Panc1 (cell line): ENCODE measurements at regions not wholly inside any gene's neighbourhood (a gene's known extent, or its start where the extent isn't known, plus 50 kb on each side); places are given as distances from the start of the nearest gene placed in this dataset.

Experiments
- CTCF ChIP-seq: fragments of 450-650 bp; IDR thresholded peaks from 2 replicates; pipeline ENCODE4 v1.5.1; 2017; ENCODE audit warnings: mild to moderate bottlenecking
- POLR2AphosphoS5 ChIP-seq: IDR thresholded peaks from 2 replicates; pipeline ENCODE4 v1.6.1; 2012; ENCODE audit warnings: mild to moderate bottlenecking, low read depth, low read length, moderate library complexity
- REST ChIP-seq, 2 experiments: IDR thresholded peaks; 2 replicates each; pipeline ENCODE4 v1.6.1; 2011 to 2012; ENCODE audit warnings: low read depth in 2 of 2, control low read depth in 1 of 2, low read length in 1 of 2, mild to moderate bottlenecking in 1 of 2, moderate library complexity in 1 of 2; ENCODE audit not compliant: insufficient read depth in 1 of 2
- SIN3A ChIP-seq: IDR thresholded peaks from 2 replicates; pipeline ENCODE4 v1.6.1; 2012; ENCODE audit warnings: low read depth, mild to moderate bottlenecking, low read length, moderate library complexity, borderline replicate concordance; ENCODE audit not compliant: insufficient read depth

- TF ChIP-seq SIN3A (no peak), CTCF (no peak), POLR2AphosphoS5 (no peak), REST (IDR thresholded peaks at IDR 0.05; ENCODE audit: insufficient read depth in 1 of 2, low read depth in 2 of 2, low read length in 1 of 2) (no peak)
These were observed 703.3 kb upstream of the ARGLU1 start for GRCh38 chr13:107271227-107271626.
